Activated T-cell treated with anti-CD3 and anti-CD28 coated beads, Interleukin-2, amount 50 U/mL, for 4 hours (primary cell): ENCODE measurements at regions not wholly inside any gene's neighbourhood (a gene's known extent, or its start where the extent isn't known, plus 50 kb on each side); places are given as distances from the start of the nearest gene placed in this dataset.
"Not testable (repeated sequence)": the region's sequence is repeated elsewhere in the genome, so short reads cannot be mapped to it uniquely, and the experiment has no call there.

Source experiments
- ATAC-seq, 2 donors: fragments of 200-7000 bp; cut with Tn5 transposase; one replicate each; pipeline ENCODE4 v1.10.0; 2021
- DNase-seq: peaks from one replicate; pipeline ENCODE4 v3.0.0-alpha.2; 2020
- H3K27me3 Mint-ChIP-seq: one replicate; pipeline ENCODE4 v1.8.0; 2021; ENCODE audit warnings: low read depth, mixed read lengths
- H3K36me3 Mint-ChIP-seq: one replicate; pipeline ENCODE4 v1.8.0; 2022; ENCODE audit warnings: mixed read lengths; ENCODE audit not compliant: insufficient read depth
- H3K4me1 Mint-ChIP-seq: one replicate; pipeline ENCODE4 v1.8.0; 2021; ENCODE audit warnings: low read depth, mixed read lengths
- H3K4me3 Mint-ChIP-seq: one replicate; pipeline ENCODE4 v1.8.0; 2021; ENCODE audit warnings: mild to moderate bottlenecking, moderate library complexity, mixed read lengths
- H3K9me3 Mint-ChIP-seq: one replicate; pipeline ENCODE4 v1.8.0; 2021; ENCODE audit warnings: mixed read lengths

DNA sequence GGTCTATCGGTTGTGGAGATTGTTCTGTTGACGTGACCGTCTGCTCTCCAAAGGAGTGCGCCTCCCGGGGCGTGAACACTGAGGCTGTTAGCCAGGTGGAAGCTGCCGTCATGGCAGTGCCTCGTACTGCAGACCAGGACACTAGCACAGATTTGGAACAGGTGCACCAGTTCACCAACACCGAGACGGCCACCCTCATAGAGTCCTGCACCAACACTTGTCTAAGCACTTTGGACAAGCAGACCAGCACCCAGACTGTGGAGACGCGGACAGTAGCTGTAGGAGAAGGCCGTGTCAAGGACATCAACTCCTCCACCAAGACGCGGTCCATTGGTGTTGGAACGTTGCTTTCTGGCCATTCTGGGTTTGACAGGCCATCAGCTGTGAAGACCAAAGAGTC lies 128.9 kb upstream of the DMRT1 start:
- Mint-ChIP-seq H3K9me3 (no peaks in the 10 kb centered on the region), H3K4me3 (no peak overlapping the region), H3K27me3 (peaks cover 1% of the 10 kb centered on the region), H3K36me3 (peaks cover 20% of the 10 kb centered on the region), H3K4me1 (peaks cover 1% of the 10 kb centered on the region)
- ATAC-seq (no peak), DNase-seq (no peak)

DNA sequence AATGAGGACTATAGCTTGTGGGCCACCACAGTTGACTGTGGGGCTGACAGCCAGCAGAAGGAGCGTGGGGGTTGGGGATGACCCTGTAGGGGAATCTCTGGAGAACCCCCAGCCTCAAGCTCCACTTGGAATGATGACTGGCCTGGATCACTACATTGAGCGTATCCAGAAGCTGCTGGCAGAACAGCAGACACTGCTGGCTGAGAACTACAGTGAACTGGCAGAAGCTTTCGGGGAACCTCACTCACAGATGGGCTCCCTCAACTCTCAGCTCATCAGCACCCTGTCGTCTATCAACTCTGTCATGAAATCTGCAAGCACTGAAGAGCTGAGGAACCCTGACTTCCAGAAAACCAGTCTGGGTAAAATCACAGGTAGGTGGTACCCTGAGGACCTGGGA lies 128.4 kb upstream of the DMRT1 start:
- Mint-ChIP-seq H3K4me3 (no peak overlapping the region), H3K27me3 (peaks cover 1% of the 10 kb centered on the region), H3K36me3 (peaks cover 20% of the 10 kb centered on the region), H3K9me3 (no peaks in the 10 kb centered on the region), H3K4me1 (peaks cover 1% of the 10 kb centered on the region)
- DNase-seq: no peak
- ATAC-seq: no peak

DNA sequence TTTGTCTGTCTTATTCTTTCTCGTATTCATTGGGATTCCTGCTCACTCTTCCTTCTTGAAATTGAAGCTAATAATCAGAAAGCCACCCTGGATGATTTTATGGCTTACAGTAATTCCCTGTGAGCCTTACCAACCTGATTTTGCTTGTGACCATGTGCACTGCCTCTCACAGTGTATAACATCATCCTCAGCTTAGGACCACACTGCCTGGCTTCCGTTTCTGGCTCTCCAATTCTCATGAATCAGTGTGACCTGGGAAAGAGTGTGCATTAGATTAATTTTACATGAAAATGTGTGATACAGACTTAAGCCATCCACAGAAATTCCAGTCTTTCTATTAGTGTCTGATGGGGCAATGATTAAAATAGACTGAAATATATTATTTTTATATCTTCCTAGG lies 126.8 kb upstream of the DMRT1 start:
- Mint-ChIP-seq H3K4me3 (no peak overlapping the region), H3K27me3 (no peaks in the 10 kb centered on the region), H3K4me1 (no peaks in the 10 kb centered on the region), H3K36me3 (peaks cover 20% of the 10 kb centered on the region), H3K9me3 (no peaks in the 10 kb centered on the region)
- DNase-seq (no peak), ATAC-seq (no peak)

DNA sequence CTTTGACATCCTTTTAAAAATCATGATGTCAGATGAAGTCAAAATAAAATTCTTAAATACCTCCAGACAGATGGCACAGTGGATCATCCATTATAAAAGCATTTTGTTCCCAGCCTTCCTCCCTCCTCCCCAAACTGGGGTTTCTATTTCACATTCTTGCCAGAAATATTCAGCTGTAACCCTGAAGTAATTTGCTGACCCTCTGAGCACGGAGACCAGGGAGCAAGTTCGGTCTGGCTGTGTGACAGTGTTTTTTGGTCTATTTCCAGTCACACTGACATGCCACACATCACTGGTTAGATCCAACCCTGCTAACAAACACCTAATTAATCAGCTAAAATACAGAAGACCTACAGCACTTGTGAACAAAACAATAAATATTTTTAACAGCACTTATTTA lies 126.2 kb upstream of the DMRT1 start:
- ATAC-seq (no peak), DNase-seq (no peak)
- H3K36me3 Mint-ChIP-seq: peaks cover 23% of the 10 kb centered on the region
- no peaks in the 10 kb centered on the region for H3K27me3 Mint-ChIP-seq
- H3K4me1 Mint-ChIP-seq: no peaks in the 10 kb centered on the region
- H3K9me3 Mint-ChIP-seq: no peaks in the 10 kb centered on the region
- H3K4me3 Mint-ChIP-seq: no peak overlapping the region

DNA sequence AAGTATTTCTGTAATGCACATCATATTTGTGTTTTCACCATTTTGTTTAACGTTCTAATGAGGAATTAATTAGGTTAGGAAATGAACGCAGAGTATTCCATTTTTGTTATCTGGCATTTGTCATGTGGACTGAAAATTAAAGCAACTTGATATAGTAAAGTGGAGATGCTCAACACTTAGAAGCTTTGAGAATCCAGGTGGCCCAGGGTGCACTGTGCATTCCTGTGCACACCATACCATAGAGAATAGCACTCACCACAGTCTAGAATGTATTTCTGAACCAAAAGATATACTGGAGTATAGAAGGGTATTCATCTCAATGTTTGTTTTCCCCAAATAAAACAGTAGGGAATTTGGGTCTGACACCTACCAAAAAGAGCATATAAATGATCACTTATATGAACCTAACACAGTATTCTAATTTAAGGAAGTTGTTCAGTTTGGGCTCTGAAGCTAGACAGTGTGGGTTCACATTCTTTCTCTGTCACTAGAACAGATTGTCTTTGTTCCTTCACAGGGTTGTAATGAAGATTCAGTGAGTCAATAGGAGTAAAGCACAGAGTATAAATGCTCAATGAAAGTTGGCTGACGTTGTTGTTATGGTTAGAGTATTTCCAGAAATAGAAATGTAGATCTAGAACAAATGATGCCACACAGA lies 125.6 kb upstream of the DMRT1 start:
- no peaks in the 10 kb centered on the region for H3K27me3 Mint-ChIP-seq
- H3K9me3 Mint-ChIP-seq: no peaks in the 10 kb centered on the region
- no peak overlapping the region for H3K4me3 Mint-ChIP-seq
- ATAC-seq (no peak), DNase-seq (no peak)
- no peaks in the 10 kb centered on the region for H3K4me1 Mint-ChIP-seq
- peaks cover 20% of the 10 kb centered on the region for H3K36me3 Mint-ChIP-seq

DNA sequence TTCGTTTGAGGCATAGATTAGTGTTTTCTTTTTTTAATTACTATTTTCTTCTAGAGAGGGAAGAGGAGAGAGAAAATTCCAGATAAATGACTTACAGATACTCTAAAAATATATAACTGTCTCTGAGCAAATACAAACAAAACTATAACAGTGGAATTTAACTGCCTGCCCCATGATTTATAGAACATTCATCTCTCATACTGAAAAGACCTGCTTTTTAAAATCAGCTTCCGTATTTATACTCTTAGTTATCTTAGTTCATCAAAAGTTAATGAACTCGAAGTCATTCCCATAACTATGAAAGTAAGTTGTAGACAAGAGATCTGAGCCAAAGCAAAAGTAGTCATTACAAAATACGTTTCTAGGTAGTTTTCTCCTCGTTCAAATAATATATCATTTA lies 123.8 kb upstream of the DMRT1 start:
- H3K4me1 Mint-ChIP-seq: no peaks in the 10 kb centered on the region
- H3K9me3 Mint-ChIP-seq: no peaks in the 10 kb centered on the region
- ATAC-seq: no peak
- H3K4me3 Mint-ChIP-seq: no peak overlapping the region
- H3K27me3 Mint-ChIP-seq: no peaks in the 10 kb centered on the region
- no peak for DNase-seq
- peaks cover 7% of the 10 kb centered on the region for H3K36me3 Mint-ChIP-seq

DNA sequence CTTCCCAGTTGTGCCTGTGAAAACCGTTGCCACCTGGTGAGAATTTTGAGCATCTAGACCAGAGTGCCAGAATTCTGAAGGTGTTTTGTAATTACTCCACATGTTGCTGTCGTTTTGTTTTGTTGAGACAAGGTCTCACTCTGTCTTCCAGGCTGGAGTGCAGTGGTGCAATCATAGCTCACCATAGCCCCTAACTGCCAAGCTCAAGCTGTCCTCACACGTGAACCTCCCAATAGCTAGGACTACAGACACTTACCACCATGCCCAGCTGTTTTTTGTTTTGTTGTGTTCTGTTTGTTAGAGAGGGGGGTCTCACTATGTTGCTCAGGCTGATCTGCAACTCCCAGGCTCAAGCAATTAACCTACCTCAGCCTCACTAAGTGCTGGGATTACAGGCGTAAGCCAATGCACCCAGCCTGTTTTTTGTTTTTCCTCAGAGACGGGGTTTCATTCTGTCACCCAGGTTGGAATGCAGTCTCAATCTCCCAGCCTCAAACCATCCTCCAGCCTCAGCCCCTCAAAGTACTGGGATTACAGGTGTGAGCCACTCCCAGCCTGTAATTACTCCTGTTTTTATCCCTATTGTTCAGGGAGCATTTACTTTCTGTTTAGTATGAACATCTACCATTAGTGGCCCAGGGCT lies 121.1 kb upstream of the DMRT1 start:
- DNase-seq (no peak), ATAC-seq (no peak)
- peaks cover 11% of the 10 kb centered on the region for H3K36me3 Mint-ChIP-seq
- H3K4me3 Mint-ChIP-seq: no peak overlapping the region
- no peaks in the 10 kb centered on the region for H3K27me3 Mint-ChIP-seq
- no peaks in the 10 kb centered on the region for H3K4me1 Mint-ChIP-seq
- H3K9me3 Mint-ChIP-seq: no peaks in the 10 kb centered on the region

DNA sequence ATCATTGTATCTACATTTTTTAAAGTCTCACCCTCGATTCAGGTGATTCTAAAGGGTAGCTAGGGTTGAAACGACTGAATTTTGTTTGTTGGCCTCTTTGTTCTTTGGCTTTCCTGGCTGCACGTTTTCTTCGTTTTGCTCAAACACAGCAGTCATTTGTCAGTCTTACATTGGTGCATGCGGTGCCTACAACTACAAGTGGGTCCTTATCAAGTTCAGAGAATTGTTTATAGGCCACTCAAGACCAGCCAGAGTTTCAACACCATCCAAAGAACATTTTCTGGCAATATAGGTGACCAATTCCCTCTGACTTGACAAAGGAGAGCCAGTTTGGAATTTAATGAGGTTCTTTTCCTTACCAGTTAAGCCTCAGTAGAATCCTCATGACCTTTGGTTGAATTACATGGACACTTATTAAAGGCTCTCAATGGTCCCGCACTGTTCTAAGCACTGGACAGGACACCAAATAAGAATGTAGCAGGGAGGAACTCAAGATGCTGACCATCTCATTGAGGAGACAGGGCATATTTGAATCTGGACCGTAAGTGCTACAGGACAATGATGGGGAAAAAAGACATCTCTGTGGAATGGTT lies 119.0 kb upstream of the DMRT1 start:
- DNase-seq (no peak), ATAC-seq (no peak)
- Mint-ChIP-seq H3K9me3 (no peaks in the 10 kb centered on the region), H3K27me3 (no peaks in the 10 kb centered on the region), H3K36me3 (peaks cover 11% of the 10 kb centered on the region), H3K4me1 (no peaks in the 10 kb centered on the region), H3K4me3 (no peak overlapping the region)

DNA sequence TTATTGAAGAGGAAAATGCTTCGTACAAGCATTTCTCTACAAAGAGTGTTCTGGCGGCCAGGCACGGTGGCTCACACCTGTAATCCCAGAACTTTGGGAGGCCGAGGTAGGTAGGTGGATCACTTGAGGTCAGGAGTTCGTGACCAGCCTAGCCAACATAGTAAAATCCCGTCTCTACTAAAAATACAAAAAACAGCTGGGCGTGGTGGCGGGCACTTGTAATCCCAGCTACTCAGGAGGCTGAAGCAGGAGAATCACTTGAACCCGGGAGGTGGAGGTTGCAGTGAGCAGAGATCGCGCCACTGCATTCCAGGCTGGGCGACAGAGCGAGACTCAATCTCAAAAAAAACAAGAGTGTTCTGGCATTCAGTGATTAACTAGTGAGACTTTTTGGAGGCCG lies 117.0 kb upstream of the DMRT1 start:
- H3K27me3 Mint-ChIP-seq, ATAC-seq, DNase-seq, H3K9me3 Mint-ChIP-seq, H3K4me1 Mint-ChIP-seq, H3K4me3 Mint-ChIP-seq: not testable (repeated sequence)
- peaks cover 14% of the 10 kb centered on the region for H3K36me3 Mint-ChIP-seq

DNA sequence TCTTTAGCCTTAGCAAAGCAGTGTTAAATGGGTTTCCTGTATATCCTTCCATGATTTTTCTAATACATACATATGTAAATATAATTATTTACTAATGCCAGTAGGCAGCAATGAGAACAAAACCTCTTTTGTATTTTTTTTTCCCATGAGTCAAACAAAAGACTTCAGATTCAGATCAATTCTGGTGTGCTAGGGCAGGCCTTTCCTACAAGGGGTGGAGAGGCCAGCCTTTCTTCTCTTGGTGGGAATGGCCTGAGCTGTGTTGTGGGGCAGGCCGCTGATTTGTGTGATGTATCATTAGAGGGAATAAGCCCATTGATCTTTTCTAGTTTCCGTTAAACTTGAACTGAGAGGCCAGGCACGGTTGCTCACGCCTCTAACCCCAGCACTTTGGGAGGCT lies 115.5 kb upstream of the DMRT1 start:
- Mint-ChIP-seq H3K36me3 (peaks cover 14% of the 10 kb centered on the region), H3K27me3 (no peaks in the 10 kb centered on the region), H3K4me1 (no peaks in the 10 kb centered on the region), H3K9me3 (no peaks in the 10 kb centered on the region), H3K4me3 (no peak overlapping the region)
- no peak for DNase-seq
- no peak for ATAC-seq

DNA sequence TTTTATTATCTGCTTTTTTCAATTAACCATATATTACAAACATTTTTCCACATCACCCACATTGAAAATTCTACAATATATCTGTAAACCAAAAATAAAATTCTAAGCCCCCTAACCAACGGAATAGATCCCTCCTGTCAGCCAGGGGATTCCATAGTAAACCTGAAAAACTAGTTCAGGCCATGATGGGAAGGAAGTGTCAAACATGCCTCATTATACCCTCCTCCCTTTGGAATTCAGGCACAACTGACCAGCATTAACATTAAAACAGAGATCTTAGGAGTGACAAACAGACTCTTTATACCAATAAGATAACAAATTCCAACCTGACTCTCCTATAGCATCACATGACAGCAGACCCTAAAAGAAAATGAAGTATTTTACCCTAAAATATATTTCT lies 113.7 kb upstream of the DMRT1 start:
- H3K27me3 Mint-ChIP-seq: no peaks in the 10 kb centered on the region
- peaks cover 19% of the 10 kb centered on the region for H3K36me3 Mint-ChIP-seq
- no peak for ATAC-seq
- H3K4me3 Mint-ChIP-seq: no peak overlapping the region
- no peaks in the 10 kb centered on the region for H3K9me3 Mint-ChIP-seq
- no peak for DNase-seq
- H3K4me1 Mint-ChIP-seq: no peaks in the 10 kb centered on the region

DNA sequence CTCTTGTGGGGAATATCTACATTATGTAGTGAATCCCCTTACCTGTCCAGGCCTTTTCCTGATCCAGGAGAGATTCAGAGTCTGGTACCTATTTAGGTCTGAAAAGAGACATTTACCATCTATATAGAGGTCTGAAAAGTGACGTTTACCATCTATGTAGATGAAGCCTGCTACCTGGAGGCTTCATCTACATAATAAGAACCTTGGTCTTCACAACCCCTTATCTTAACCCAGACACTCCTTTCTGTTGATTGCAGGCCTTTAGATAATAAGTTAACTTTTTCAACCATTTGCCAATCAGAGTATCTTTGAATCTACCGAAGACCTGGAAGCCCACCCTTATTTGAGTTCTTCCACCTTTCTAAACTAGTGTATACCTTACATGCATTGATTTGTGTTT lies 113.0 kb upstream of the DMRT1 start:
- Mint-ChIP-seq H3K4me3 (no peak overlapping the region), H3K36me3 (peaks cover 16% of the 10 kb centered on the region), H3K27me3 (no peaks in the 10 kb centered on the region), H3K4me1 (no peaks in the 10 kb centered on the region), H3K9me3 (no peaks in the 10 kb centered on the region)
- ATAC-seq: no peak
- no peak for DNase-seq

DNA sequence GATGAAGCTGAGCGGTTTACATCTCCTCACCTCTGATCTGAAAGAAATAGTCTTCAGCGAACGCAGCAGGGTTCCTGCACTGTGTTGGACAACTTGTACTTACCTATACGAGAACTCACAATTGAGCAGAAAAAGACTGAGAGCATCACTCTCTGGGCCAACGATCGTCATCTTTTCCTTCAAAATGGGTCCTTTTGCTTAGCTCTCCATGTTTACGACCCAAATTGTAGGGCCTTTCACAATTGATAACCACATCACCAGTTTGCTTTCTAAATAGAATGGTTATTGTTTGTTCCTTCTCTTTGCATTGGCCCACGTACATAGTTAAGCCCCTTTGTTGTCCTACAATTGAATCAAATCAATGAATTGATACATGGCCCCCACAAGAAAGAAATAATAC lies 110.0 kb upstream of the DMRT1 start:
- H3K4me3 Mint-ChIP-seq: no peak overlapping the region

DNA sequence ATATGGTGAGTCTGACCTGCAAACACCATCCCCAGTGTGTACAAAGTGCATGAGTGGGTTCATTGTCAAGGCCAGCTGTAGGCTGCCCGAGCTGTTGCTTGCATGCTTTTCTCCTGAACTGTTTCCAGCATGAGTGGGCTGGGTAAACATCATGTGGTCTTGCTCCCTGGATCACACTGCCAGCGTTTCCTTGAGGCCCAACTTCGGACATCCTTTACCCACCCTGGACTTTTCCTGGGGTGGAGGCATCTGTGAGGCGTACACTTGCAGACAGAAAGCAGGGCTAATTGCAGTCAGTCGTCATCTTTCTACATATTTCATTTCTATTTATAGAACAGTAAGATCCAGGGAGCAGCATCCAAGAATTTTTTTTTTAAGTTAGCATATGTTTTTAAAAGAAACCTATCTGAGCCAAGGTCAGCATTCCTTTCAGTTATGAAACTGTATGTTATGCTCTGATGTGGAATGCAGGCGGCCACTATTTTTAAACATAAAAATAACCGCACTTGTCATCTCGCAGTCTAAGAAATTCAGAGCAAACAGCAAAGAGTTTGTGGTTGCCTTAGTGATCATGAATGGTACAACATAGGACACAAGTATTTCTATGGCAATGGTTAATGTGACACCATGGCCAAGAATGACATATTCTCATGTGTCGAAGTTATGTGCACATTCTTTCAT lies 106.5 kb upstream of the DMRT1 start:
- Mint-ChIP-seq H3K27me3 (no peaks in the 10 kb centered on the region), H3K4me1 (no peaks in the 10 kb centered on the region), H3K36me3 (peaks cover 10% of the 10 kb centered on the region), H3K4me3 (no peak overlapping the region), H3K9me3 (no peaks in the 10 kb centered on the region)
- ATAC-seq (no peak), DNase-seq (no peak)

More for the DNA sequence above, 110.0 kb upstream of the DMRT1 start:
- Mint-ChIP-seq H3K4me1 (no peaks in the 10 kb centered on the region), H3K36me3 (peaks cover 13% of the 10 kb centered on the region), H3K9me3 (no peaks in the 10 kb centered on the region), H3K27me3 (no peaks in the 10 kb centered on the region)
- ATAC-seq (no peak), DNase-seq (no peak)
